Upper lobe of right lung (tissue), 1 donor: ENCODE measurements at regions not wholly inside any gene's neighbourhood (a gene's known extent, or its start where the extent isn't known, plus 50 kb on each side); places are given as distances from the start of the nearest gene placed in this dataset.
"Not testable (repeated sequence)": the region's sequence is repeated elsewhere in the genome, so short reads cannot be mapped to it uniquely, and the experiment has no call there.

Experiments
- ATAC-seq: fragments of 200-7000 bp; cut with Tn5 transposase; one replicate; pipeline ENCODE4 v1.9.1; 2020; ENCODE audit warnings: mild to moderate bottlenecking, moderate library complexity
- DNase-seq: peaks from one replicate; pipeline ENCODE4 v3.0.0-alpha.2; 2020
- H3K27ac ChIP-seq: fragments of 200-600 bp; one replicate; pipeline ENCODE4 v1.8.0; 2022
- H3K27me3 ChIP-seq: fragments of 200-600 bp; one replicate; pipeline ENCODE4 v1.8.0; 2022; ENCODE audit warnings: mild to moderate bottlenecking
- H3K36me3 ChIP-seq: fragments of 200-600 bp; one replicate; pipeline ENCODE4 v1.8.0; 2022
- H3K4me1 ChIP-seq: fragments of 200-600 bp; one replicate; pipeline ENCODE4 v1.8.0; 2022
- H3K4me3 ChIP-seq: fragments of 200-600 bp; one replicate; pipeline ENCODE4 v1.8.0; 2022; ENCODE audit warnings: mild to moderate bottlenecking
- H3K9me3 ChIP-seq: fragments of 200-600 bp; one replicate; pipeline ENCODE4 v1.8.0; 2022
- CTCF ChIP-seq: fragments of 200-600 bp; IDR thresholded peaks from one replicate; pipeline ENCODE4 v1.8.0; 2022; ENCODE audit warnings: antibody characterized with exemption
- intact Hi-C: fragments of 100-400 bp; cut with DNase I; formaldehyde crosslinking; loops from one replicate; pipeline ENCODE4 v1.11.0; 2022
- donor health status: DM: no; HTN: yes; CAD: no; lungs with severe emphysema.

- Histone ChIP-seq H3K27me3 (no peaks in the 10 kb centered on the region), H3K27ac (no peak overlapping the region), H3K4me1 (no peaks in the 10 kb centered on the region), H3K36me3 (no peaks in the 10 kb centered on the region), H3K9me3 (no peaks in the 10 kb centered on the region), H3K4me3 (no peak overlapping the region)
- ATAC-seq (no peak), DNase-seq (no peak)
- no peak for TF ChIP-seq CTCF
- intact Hi-C loops = no loop called here
These were observed 250.7 kb upstream of the PTPRD start for GRCh38 chr9:10863476-10863875.

- H3K4me1 ChIP-seq = no peaks in the 10 kb centered on the region
These were observed 254.4 kb upstream of the PTPRD start for GRCh38 chr9:10867194-10867593.

GRCh38 chr9:10869687-10870086 lies 256.9 kb upstream of the PTPRD start:
- TF ChIP-seq CTCF = no peak
- no peak overlapping the region for H3K4me3 ChIP-seq
- H3K27ac ChIP-seq = no peak overlapping the region
- H3K9me3 ChIP-seq = no peaks in the 10 kb centered on the region
- no peak for DNase-seq
- no peak for ATAC-seq
- intact Hi-C loops = no loop called here
- H3K4me1 ChIP-seq = no peaks in the 10 kb centered on the region
- no peaks in the 10 kb centered on the region for H3K36me3 ChIP-seq
- H3K27me3 ChIP-seq = no peaks in the 10 kb centered on the region

More at GRCh38 chr9:10867194-10867593, 254.4 kb upstream of the PTPRD start:
- no peak for ATAC-seq
- TF ChIP-seq CTCF = no peak
- Histone ChIP-seq H3K9me3 (no peaks in the 10 kb centered on the region), H3K36me3 (no peaks in the 10 kb centered on the region), H3K27me3 (no peaks in the 10 kb centered on the region), H3K27ac (no peak overlapping the region), H3K4me3 (no peak overlapping the region)
- intact Hi-C loops = no loop called here
- DNase-seq = no peak

GRCh38 chr9:10873999-10874398 lies 261.2 kb upstream of the PTPRD start:
- no peak for TF ChIP-seq CTCF
- Histone ChIP-seq H3K4me3 (no peak overlapping the region), H3K4me1 (no peaks in the 10 kb centered on the region), H3K27ac (no peak overlapping the region), H3K9me3 (no peaks in the 10 kb centered on the region), H3K36me3 (no peaks in the 10 kb centered on the region), H3K27me3 (no peaks in the 10 kb centered on the region)
- ATAC-seq = no peak
- DNase-seq = no peak
- intact Hi-C loops = no loop called here

GRCh38 chr9:10875752-10876151 lies 262.9 kb upstream of the PTPRD start:
- Histone ChIP-seq H3K27me3 (no peaks in the 10 kb centered on the region), H3K36me3 (no peaks in the 10 kb centered on the region), H3K4me1 (no peaks in the 10 kb centered on the region), H3K4me3 (no peak overlapping the region), H3K27ac (no peak overlapping the region), H3K9me3 (no peaks in the 10 kb centered on the region)
- ATAC-seq (no peak), DNase-seq (no peak)
- no peak for TF ChIP-seq CTCF
- intact Hi-C loops = no loop called here

GRCh38 chr9:10876333-10876732 lies 263.5 kb upstream of the PTPRD start:
- no peak for ATAC-seq
- no peak for TF ChIP-seq CTCF
- no peaks in the 10 kb centered on the region for H3K27me3 ChIP-seq
- no peaks in the 10 kb centered on the region for H3K36me3 ChIP-seq
- DNase-seq = no peak
- intact Hi-C loops = no loop called here
- H3K27ac ChIP-seq = no peak overlapping the region
- no peaks in the 10 kb centered on the region for H3K9me3 ChIP-seq
- no peaks in the 10 kb centered on the region for H3K4me1 ChIP-seq
- H3K4me3 ChIP-seq = no peak overlapping the region

GRCh38 chr9:10890266-10890665 lies 277.5 kb upstream of the PTPRD start:
- ATAC-seq, intact Hi-C loops, H3K4me1 ChIP-seq, H3K36me3 ChIP-seq, H3K27me3 ChIP-seq, H3K27ac ChIP-seq, H3K4me3 ChIP-seq, DNase-seq, H3K9me3 ChIP-seq: not testable (repeated sequence)
